ENCODE measurements at regions not wholly inside any gene's neighbourhood (a gene's known extent, or its start where the extent isn't known, plus 50 kb on each side); places are given as distances from the start of the nearest gene placed in this dataset.

GRCh38 chr3:86743233-86743632 lies 247.7 kb downstream of the VGLL3 start:
- TF ChIP-seq EZH2 (IDR thresholded peaks at IDR 0.05; ENCODE audit: low read length, missing control alignments) (no peak), CTCF (conservative IDR thresholded peaks at IDR 0.05 in 1 of 2, IDR thresholded peaks at IDR 0.05 in 1 of 2; ENCODE audit: low read depth in 1 of 2, low read length in 2 of 2) (no peak)
